ENCODE measurements at regions not wholly inside any gene's neighbourhood (a gene's known extent, or its start where the extent isn't known, plus 50 kb on each side); places are given as distances from the start of the nearest gene placed in this dataset.

GRCh38 chr12:13383379-13383778 is 186.9 kb downstream of the EMP1 start:
- H3F3A ChIP-seq (ENCODE audit: control insufficient read depth, insufficient read depth), result no peaks in the 10 kb centered on the region
- no peak for TF ChIP-seq EZH2phosphoT487 (IDR thresholded peaks at IDR 0.05; ENCODE audit: borderline replicate concordance, low read length)
- TF ChIP-seq, protein P1, sequence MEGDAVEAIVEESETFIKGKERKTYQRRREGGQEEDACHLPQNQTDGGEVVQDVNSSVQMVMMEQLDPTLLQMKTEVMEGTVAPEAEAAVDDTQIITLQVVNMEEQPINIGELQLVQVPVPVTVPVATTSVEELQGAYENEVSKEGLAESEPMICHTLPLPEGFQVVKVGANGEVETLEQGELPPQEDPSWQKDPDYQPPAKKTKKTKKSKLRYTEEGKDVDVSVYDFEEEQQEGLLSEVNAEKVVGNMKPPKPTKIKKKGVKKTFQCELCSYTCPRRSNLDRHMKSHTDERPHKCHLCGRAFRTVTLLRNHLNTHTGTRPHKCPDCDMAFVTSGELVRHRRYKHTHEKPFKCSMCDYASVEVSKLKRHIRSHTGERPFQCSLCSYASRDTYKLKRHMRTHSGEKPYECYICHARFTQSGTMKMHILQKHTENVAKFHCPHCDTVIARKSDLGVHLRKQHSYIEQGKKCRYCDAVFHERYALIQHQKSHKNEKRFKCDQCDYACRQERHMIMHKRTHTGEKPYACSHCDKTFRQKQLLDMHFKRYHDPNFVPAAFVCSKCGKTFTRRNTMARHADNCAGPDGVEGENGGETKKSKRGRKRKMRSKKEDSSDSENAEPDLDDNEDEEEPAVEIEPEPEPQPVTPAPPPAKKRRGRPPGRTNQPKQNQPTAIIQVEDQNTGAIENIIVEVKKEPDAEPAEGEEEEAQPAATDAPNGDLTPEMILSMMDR (IDR thresholded peaks at IDR 0.05; ENCODE audit: low read depth, low read length, poor library complexity, severe bottlenecking), result no peak
- no peaks in the 10 kb centered on the region for H3K36me3 ChIP-seq (ENCODE audit: control insufficient read depth, low read length)
- H4K20me1 ChIP-seq (ENCODE audit: control insufficient read depth, insufficient read depth, low read depth, low read length), result no peaks in the 10 kb centered on the region
- no peak overlapping the region for H3K4me2 ChIP-seq (ENCODE audit: low read length)
- H3K9me3 ChIP-seq (ENCODE audit: control insufficient read depth, insufficient read depth, low read length), result no peaks in the 10 kb centered on the region
- no peaks in the 10 kb centered on the region for H3K79me2 ChIP-seq (ENCODE audit: control insufficient read depth, low read length)
- no peak overlapping the region for H3K4me3 ChIP-seq (ENCODE audit: low read length)
- H3K9me2 ChIP-seq (replicated peaks; ENCODE audit: control insufficient read depth, low read length), result no peaks in the 10 kb centered on the region; the same call in 1 of the 2 replicates
- H3K27me3 ChIP-seq (ENCODE audit: control insufficient read depth, low read length), result no peaks in the 10 kb centered on the region; the same call in 1 of the 2 replicates
- no peaks in the 10 kb centered on the region for H3K4me1 ChIP-seq (ENCODE audit: control insufficient read depth, low read length)
- H3K27ac ChIP-seq (ENCODE audit: low read depth, low read length), result no peak overlapping the region

GRCh38 chr12:13380297-13380696 is 183.8 kb downstream of the EMP1 start:
- Histone ChIP-seq H3K36me3 (ENCODE audit: control insufficient read depth, low read length) (no peaks in the 10 kb centered on the region), H3K4me1 (ENCODE audit: control insufficient read depth, low read length) (no peaks in the 10 kb centered on the region), H3F3A (ENCODE audit: control insufficient read depth, insufficient read depth) (no peaks in the 10 kb centered on the region), H4K20me1 (ENCODE audit: control insufficient read depth, insufficient read depth, low read depth, low read length) (no peaks in the 10 kb centered on the region), H3K4me2 (ENCODE audit: low read length) (no peak overlapping the region), H3K9me3 (ENCODE audit: control insufficient read depth, insufficient read depth, low read length) (no peaks in the 10 kb centered on the region), H3K9me2 (replicated peaks; ENCODE audit: control insufficient read depth, low read length) (no peaks in the 10 kb centered on the region; the same call in 1 of the 2 replicates), H3K27ac (ENCODE audit: low read depth, low read length) (no peak overlapping the region), H3K27me3 (ENCODE audit: control insufficient read depth, low read length) (no peaks in the 10 kb centered on the region; the same call in 1 of the 2 replicates), H3K4me3 (ENCODE audit: low read length) (no peak overlapping the region), H3K79me2 (ENCODE audit: control insufficient read depth, low read length) (no peaks in the 10 kb centered on the region)
- no peak for TF ChIP-seq EZH2phosphoT487 (IDR thresholded peaks at IDR 0.05; ENCODE audit: borderline replicate concordance, low read length)
- TF ChIP-seq, protein P1 (IDR thresholded peaks at IDR 0.05; ENCODE audit: low read depth, low read length, poor library complexity, severe bottlenecking), result no peak

DNA sequence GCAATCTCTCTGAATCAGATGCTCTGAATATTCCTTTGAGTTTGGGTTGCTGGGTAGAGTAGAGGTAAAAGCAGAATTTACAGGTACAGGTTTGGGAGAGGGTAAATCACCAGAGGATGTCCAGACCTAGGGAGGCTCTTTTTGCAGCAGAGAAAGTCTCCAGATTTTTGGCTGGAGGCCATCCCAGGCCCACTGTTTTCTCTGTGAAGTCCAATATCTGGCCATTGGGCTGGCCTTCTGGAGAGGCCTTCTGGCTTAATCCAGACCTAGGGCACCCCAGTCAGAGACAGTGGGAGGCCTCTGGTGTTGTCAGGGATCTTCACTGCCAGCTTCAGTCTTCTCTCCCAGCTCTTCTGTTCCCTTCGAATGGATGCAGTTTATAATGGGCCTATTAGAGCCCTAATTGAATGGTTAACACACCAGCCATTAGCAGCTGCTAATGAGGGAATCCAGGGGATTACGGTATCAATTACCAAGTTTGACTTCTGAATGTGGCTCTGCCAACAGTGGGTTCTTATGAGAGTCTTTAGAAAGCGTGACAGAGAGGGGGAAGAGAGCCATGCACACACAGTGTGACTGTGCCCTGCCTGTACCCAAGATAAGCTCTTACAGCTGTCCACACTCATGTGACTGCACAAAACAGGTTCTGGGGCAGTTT is 183.1 kb downstream of the EMP1 start:
- no peaks in the 10 kb centered on the region for H3K79me2 ChIP-seq (ENCODE audit: control insufficient read depth, low read length)
- H3F3A ChIP-seq (ENCODE audit: control insufficient read depth, insufficient read depth), result no peaks in the 10 kb centered on the region
- H3K4me2 ChIP-seq (ENCODE audit: low read length), result no peak overlapping the region
- TF ChIP-seq, protein P1 (IDR thresholded peaks at IDR 0.05; ENCODE audit: low read depth, low read length, poor library complexity, severe bottlenecking), result no peak
- TF ChIP-seq EZH2phosphoT487 (IDR thresholded peaks at IDR 0.05; ENCODE audit: borderline replicate concordance, low read length), result no peak
- no peak overlapping the region for H3K27ac ChIP-seq (ENCODE audit: low read depth, low read length)
- no peaks in the 10 kb centered on the region for H3K4me1 ChIP-seq (ENCODE audit: control insufficient read depth, low read length)
- H3K27me3 ChIP-seq (ENCODE audit: control insufficient read depth, low read length), result no peaks in the 10 kb centered on the region; the same call in 1 of the 2 replicates
- no peaks in the 10 kb centered on the region for H4K20me1 ChIP-seq (ENCODE audit: control insufficient read depth, insufficient read depth, low read depth, low read length)
- no peaks in the 10 kb centered on the region for H3K36me3 ChIP-seq (ENCODE audit: control insufficient read depth, low read length)
- H3K9me3 ChIP-seq (ENCODE audit: control insufficient read depth, insufficient read depth, low read length), result no peaks in the 10 kb centered on the region
- H3K4me3 ChIP-seq (ENCODE audit: low read length), result no peak overlapping the region
- no peaks in the 10 kb centered on the region; the same call in 1 of the 2 replicates for H3K9me2 ChIP-seq (replicated peaks; ENCODE audit: control insufficient read depth, low read length)
